ENCODE measurements at regions not wholly inside any gene's neighbourhood (a gene's known extent, or its start where the extent isn't known, plus 50 kb on each side); places are given as distances from the start of the nearest gene placed in this dataset.

DNA sequence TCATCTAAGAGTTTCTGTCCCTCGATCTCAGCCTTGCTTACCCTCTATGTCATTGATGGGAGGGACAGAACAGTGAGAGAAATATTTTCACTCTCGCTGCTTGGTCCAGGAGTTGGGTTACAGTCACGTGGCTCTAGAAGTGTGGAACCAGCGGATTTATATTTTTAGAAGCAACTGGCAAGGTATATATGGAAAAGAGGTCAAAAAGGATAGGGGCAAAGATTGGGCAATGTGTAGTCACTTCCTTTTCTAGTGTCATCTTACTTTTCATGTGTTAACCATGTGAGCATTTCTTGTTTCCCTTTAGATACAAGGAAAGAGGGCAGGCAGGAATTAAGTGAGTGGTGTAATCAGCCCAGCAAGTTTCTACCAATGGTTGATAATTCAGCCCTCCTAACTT lies 111.5 kb upstream of the ZNF366 start:
- no peak for DNase-seq

DNA sequence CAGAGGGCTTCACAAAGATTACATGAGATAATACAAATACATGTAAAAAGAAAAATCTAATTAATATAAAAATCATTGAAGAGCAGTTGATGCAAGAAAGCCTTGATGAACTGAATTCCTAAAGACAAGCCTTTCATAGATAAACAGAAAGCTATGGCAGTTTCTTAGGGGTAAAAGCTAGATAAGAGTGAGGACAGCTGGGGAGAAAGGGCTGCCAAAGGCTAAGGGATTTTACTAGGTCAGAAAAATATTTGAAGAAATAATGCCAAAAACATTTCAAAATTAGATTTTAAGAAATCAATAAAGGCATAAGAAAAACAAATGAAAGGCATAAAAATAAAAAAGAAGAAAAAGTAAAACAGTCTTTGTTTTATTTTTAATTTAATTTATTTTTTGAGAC lies 107.9 kb upstream of the ZNF366 start:
- DNase-seq, result no peak

DNA sequence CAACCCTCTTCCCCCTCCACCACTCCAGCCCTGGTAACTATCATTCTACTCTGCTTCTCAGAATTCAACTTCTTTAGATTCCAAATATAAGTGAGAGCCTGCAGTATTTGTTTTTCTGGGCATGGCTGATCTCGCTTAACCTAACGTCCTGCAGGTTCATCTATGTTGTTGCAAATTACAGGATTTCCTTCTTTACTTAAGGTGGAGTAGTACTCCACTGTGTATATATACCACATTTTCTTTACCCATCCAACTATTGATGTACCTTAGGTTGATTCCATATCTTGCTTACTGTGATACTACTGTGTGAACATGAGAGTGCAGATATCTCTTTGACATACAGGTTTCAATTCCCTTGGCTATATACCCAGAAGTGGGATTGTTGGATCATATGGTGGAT lies 106.3 kb upstream of the ZNF366 start:
- DNase-seq, result no peak

DNA sequence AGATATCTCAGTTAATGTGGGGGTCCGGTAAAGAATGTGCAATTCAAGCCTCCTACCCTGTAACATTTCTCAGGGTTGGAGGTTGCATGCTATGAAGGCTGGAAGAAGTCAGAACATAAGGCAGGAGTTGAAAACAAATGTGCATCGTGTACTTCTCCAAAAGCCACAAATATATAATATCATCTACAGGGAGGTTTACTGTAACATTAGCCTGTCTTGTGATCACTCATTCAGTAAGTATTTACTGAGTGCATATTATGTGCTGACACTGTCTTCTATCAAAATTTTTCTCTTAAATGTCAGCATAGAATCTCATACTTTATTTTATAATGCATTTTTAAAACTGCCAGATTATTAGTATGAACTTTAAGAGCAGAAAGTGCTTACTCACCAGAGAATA lies 105.6 kb upstream of the ZNF366 start:
- no peak for DNase-seq

DNA sequence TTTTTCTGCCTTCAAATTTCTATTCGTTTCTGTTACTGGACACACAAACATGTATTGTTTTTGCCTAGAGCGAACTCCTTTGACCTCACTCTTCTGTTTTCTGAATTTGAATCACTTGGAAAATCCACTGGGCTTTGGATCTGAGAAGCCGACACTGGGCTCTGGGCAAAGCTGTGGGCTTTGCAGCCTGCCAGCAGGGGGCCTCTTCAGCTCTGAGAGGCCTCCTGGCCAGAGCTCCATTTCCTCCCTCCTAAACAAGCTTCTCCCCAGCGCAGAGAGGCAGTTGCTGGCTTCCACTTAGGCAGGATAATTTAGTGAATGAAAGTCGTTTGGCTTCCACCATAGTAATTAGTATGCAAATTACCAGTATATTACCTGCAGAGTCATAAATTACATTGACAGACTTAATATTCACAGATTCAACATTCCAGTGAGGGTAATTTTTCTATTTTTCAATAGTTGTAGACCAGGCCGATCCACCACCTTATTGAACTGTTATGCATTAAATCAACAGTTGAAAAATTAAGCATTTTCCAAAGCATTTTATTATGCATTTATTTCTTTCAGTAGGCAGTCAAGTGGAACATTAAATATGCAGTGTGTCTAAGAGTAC lies 104.0 kb upstream of the ZNF366 start:
- DNase-seq, result peak; percentile 20

DNA sequence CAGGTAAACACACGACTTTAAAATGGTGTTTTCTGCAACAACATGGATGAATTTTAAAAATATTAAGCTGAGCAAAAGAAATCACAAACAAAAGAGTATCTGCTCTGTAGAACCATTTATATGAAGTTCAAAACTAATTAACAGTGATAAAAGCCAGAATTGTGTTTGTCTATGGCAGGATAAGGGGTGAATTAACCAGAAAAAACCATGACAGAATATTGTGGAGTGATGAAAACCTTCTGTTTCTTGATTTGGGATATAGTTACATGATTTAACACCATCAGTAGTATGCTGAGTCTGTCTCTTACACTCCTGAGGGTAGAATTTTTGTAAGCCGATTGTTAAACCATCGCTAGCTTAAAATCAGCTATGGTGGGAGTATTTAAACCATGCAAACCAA lies 101.7 kb upstream of the ZNF366 start:
- no peak for DNase-seq

DNA sequence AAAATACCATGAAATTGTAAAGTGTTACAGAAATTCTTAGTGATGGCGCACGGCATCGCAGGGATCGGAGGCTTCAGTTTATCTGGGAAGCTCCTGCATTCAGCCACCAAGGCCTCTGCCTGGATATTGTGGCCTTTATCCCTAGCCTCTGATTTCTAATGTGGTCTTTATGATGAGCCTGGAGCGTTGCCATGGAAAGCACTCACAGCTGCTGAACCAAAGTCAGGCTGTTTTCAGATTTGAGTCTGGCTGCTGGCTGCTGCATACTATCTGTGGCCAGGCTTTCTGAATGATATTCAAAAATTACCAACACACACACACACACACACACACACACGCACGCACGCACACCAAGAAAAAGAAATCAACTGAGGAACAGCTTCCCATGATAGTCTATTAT lies 101.1 kb upstream of the ZNF366 start:
- DNase-seq, result no peak

DNA sequence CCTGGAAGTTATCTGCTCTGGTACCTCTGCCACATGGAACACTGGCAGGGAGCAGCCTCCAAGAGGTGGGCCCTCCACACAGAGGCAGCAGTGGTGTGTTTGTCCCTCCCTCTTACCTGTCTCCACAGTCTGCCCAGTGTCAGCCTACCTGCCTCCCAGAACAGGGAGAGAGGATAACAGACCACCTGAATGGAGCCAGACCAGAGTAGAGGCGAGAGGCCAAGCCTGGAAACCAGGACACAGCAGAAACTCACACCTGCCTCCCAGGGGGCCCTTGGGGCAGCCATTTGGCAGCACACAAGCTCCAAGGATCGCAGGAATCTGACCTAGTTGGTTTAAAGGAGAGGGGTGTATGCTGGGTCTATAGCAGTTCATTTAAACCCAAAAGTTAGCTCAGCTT lies 100.2 kb upstream of the ZNF366 start:
- DNase-seq, result no peak

DNA sequence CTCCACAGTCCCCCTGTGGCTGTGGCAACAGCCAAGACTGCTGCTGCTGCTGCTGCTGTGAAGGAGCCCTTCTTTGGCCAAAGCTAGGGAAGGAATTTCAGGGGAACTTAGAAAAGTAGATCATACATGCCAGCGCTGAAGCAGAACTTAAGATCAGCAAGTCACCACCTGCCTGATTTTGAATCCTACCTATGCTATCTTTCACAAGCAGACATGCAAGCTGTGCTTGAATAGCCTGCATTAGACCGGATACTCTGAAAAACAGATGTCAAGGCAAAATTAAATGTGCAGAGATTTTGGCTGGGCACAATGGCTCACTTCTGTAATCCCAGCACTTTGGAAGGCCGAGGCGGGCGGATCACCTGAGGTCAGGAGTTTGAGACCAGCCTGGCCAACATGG lies 99.3 kb upstream of the ZNF366 start:
- no peak for DNase-seq

DNA sequence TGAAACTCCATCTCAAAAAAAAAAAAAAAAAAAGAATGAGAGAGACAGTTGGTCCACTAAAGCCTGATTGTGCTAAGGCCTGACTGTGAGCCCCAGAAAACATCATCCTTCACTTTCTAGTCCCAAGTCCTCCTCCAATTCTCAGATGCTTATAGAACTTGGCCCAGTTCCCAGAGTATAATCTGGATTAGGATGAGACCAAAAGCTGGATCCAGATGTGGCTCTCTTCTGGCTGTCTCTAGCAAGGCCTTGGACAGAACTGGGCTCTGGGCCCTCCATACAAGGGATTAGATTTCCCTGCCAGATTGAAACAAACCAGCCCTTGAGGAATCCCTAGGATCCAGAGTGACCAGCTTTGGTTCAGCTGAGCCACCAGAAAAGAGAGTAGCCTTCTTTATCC lies 98.4 kb upstream of the ZNF366 start:
- no peak for DNase-seq

DNA sequence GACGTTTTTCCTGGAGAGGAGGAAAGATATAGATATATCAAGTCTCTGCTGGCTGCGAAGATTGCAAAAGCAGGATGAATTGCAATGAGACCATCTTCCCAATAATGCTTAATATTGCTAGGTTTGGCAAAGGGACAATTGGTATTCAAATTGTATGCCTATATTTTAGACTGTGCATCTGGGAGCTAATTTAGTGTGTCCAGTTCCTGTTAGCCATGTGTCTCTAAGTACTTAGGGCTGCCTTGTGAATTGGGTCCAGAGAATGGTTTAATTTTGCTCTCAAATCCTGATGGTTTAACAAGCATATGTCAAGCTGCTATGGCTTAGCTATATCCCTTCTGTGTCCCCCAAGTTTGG lies 97.6 kb upstream of the ZNF366 start:
- no peak for DNase-seq

DNA sequence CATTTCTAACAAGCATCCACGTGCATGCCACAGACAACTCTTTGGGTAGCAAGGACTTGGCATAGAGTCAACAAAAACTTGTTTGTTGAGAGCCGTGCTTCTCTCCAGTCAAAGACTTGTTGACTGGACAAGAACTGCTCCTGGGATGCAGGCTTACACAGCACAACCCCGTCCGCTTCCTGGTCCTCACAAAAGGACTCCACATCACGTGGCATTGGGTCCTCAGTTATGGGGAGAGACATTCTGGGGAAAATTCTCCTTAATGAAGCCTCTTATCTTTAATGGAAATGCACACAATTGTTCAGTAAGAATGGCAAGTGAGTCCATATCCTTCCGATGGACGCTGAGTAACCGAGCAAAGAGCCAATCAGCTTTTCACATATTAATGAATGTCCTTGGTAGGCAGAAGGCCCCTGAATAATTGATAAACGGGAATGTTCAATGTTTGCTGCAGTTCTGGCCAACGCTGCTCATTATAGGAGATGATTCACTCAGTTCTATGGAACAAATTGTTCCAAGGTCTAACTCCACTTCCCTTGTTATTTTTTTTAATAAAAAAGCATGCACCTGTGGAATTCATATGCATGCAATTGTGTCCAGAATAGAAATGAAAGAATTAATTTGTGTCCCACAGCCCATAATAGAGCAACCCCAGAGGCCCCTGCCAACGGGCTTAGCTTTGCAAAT lies 97.0 kb upstream of the ZNF366 start:
- peak; percentile 8 for DNase-seq

DNA sequence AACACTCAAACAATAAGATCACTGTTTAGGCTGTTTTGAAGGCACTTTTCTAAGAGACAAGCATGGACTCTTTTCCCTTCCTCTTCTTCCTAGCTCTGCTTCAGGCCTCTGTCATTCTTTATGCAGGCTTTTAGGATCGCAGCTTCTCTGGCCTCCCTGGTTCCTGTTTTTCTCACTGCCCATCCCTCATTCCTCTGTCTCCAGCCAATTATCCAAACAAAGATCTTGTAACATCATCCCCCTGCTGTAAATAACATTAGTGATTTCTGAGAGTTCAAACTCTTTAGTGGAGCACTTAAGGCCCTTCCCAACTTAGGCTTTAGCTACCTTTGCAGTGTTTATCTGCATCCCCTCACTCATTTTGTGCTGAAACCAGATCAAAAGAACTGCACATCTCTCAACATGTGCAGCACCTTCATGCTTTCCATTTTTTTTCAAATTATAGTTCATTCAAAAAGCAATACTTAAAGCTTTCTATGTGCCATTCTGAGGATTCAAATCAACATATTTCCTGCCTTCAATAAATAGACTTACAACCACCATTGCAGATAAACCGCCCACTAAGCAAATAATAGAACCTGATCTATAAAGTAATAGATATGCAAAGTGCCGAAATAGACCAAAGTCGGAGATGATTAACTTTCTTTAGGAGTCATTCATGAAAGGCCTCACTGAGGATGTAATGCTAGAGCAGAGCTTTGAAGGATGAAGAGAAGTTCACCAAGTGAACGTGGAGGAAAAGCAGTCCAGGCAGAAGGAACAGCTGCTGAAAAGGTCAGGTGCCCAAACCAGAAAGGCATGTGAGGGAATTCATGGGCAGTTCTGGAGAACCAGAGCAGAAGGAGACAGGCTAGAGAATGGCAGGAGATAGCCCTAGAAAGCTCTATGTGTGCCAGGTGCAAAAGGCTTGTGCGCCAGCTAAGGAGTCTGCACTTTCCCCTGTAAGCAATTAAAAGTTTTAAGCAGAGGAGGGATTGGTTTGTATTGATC lies 95.8 kb upstream of the ZNF366 start:
- no peak for DNase-seq

DNA sequence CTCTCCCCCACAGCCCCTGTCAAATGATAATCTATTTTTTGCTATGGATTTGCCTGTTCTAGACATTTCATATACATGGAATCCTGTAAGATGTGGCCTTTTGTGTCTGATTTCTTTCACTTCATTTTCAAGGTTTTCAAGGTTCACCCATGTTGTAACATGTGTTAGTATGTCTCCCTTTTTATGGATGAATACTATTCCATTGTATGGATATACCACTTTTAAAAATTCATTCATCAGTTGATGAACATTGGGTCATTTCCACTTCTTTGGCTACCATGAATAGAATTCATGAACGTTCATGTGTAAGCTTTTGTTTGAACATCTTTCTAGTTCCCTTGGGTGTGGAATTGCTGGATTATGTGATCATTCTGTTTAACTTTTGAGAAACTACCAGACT lies 94.7 kb upstream of the ZNF366 start:
- no peak for DNase-seq

DNA sequence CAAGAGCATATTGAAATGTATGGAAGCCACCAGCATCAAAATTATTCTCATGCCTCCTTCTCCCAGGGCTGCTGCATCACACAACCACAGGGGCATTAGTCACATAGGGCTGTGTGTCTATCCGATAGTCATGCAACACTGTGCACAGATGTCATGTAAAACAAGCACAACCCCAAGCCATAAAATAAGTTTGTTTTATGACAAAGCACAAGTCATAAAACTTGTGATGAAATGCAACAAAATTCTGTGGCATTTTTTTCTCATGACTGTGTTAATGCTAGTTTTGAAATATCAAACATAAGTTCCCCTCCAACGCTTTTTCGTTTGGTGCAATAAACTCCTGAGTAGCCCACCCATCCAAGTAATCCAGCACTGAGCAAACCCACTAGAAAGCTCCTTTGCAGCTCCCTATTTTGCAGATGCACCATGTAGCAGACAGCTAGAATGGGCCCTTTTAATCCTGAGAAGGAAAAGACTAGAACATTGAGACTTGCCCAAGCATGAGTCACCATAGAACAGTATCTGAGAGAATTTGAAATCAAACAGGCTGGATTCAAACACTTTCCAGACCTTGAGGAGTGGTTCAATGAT lies 93.3 kb upstream of the ZNF366 start:
- DNase-seq, result no peak

DNA sequence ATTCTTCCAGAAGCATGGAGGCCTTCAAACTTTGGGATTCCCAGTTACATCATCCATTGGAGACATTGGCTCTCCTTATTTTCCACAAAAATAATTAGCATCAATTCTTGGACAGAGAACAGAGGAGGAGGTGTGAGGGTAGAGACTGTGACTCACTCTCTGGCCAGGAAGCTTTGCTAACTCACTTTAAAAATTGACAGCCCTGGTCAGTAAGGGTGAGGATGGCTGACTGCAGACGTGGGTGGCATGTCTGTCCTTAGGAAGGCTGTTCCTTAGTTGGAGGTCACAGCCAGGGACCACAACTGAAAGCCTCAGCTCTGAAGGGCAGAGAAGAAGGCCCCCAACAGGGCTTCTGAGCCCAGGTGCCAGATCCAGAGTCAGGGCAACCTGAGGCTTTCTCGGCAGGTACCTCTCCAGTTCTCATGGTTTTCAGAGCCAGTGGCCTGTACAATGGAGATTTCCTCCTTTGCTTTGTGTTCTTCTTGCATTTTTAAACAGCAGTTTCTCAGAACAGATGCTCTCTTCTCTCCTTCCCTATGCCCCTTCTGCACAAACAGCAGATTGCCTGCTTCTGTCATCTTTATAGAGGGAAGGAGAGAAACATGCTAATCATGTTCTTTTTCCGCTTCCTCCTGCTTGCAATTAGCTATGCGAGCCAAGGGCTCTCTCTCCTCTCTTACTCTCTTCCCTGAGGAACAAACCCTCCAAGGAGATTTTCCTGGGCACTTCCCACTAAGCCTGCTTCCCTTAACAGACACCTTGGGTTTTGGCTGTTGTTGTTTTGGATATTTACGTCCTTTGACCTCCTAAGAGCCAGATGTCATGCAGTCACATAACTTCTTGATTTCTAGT lies 92.5 kb upstream of the ZNF366 start:
- no peak for DNase-seq

DNA sequence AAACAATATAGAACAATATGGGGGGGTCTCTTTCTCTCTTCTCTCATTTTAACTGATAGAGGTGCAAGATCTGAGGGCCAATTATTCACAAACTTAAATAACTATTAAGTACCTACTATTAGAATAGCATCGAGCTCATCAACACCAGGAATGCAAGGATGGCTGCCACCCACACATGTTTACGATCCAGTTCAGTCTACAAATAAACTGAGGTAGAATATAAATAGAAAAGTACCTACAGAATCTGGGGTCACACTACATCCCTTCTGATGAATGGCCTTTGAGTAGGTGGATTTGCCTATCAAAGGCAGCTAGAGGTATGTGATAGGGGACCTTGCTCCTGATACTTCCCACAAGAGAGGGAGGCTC lies 91.8 kb upstream of the ZNF366 start:
- DNase-seq, result no peak

DNA sequence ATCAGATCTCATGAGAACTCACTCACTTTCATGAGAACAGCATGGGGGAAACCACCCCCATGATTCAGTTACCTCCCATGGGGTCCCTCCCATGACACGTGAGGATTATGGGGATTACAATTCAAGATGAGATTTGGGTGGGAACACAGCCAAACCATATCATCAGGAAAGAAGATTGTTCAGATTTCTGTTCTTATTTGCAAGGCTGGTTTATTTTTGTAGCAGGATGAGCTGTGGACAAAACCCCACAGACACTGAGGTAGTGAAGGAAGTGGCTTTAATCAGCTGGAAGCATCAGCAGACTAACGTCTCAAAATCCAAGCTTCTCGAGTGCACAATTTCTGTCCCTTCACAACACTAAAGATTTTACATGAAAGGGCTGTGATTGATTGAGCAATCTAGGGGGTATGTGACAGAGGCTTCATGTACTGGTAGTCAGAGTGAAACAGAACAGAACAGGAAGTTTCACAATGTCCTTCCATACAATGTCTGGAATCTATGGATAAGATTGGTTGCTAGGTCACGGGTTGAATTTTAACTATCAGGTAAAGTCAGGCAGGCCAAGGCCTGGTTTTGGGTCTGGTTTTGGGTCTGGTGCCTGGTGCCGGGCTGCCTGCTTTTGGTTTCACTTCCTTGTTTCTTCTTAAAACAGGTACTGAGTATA lies 91.3 kb upstream of the ZNF366 start:
- DNase-seq, result no peak

DNA sequence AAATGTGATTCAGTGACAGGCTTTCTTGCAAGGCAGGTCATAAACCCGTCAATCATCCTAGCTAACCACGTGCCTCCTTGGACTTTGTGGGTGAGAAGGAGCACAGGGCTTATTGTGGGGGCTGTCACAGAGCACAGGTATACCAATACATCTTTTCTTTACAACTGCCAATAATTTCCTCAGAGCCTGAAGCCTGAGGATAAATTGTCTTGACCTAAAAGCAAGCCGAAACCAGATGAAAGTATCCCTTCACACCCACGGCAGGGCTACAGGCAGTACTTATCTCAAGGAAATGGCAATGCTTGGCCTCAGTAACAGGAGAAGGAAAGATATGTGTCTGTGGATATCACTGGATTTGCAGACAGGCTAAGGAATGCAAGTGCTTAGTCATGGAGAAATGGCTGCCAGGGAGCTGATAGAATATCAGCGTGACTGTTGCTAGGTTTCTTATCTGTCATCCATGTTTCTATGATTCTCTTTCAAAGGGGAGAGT lies 90.3 kb upstream of the ZNF366 start:
- no peak for DNase-seq

DNA sequence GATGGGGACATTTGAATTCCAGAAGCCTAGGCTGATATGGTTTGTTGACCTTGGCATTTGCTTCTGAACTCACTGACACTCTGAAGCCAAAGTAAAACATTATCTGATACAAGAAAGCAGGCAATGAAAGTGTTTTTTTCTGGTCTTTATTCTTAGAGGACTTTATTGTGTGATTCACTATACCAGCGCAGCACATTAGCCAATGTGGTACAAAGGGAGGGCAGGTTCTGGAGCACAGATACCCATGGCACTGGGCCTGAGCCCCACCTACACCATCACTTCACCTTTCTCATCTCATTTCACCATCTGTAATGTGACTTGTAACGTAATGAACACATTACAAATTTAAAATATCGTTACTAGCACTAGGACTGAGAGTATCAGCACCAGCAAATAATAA lies 89.7 kb upstream of the ZNF366 start:
- DNase-seq, result no peak

DNA sequence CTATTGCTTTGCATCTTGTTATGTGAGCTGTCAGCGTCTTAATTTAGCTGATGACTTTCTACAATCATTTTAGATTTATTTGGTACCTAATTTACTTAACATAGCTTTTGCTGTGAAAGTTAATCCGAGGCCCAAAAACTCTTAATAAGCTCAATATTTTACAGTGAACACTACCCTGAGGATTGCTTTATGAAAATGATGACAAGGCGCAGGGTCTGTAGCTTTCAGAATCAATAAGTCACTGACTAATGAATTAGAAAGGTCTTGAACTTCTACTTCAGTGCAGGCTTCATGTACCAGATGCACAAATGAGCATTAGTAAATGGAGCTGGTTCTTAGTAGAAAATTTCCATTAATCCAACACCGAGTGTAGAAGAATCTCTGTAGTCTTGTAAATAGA lies 81.4 kb upstream of the ZNF366 start:
- DNase-seq, result no peak

Data from NCI-H510A (cell line).